Cardiac muscle cell (in vitro differentiated cells and primary cell): ENCODE measurements at regions not wholly inside any gene's neighbourhood (a gene's known extent, or its start where the extent isn't known, plus 50 kb on each side); places are given as distances from the start of the nearest gene placed in this dataset.

ENCODE experiments used
- DNase-seq, 2 donors: peaks; one replicate each; pipeline versions ENCODE4 v3.0.0 to v3.0.0-alpha.2; 2010 to 2017; ENCODE audit warnings: low read depth in 1 of 2, low spot score in 1 of 2
- H3K27ac ChIP-seq: fragments of 200-600 bp; sonication (generic); 2 replicates; pipeline ENCODE4 v1.5.1; 2016
- H3K27me3 ChIP-seq: fragments of 200-600 bp; sonication (generic); 2 replicates; pipeline ENCODE4 v1.6.0; 2016; ENCODE audit warnings: control low read depth
- H3K36me3 ChIP-seq: fragments of 200-600 bp; sonication (generic); 2 replicates; pipeline ENCODE4 v1.5.1; 2016; ENCODE audit warnings: control low read depth
- H3K4me1 ChIP-seq: fragments of 200-600 bp; sonication (generic); 2 replicates; pipeline ENCODE4 v1.8.1; 2017; ENCODE audit warnings: low read depth, mild to moderate bottlenecking, mixed run types
- H3K4me3 ChIP-seq: fragments of 200-600 bp; sonication (generic); 2 replicates; pipeline ENCODE4 v1.5.1; 2016; ENCODE audit warnings: mild to moderate bottlenecking
- H3K9me3 ChIP-seq: fragments of 200-600 bp; sonication (generic); 2 replicates; pipeline ENCODE4 v1.5.1; 2017; ENCODE audit warnings: low read depth, mild to moderate bottlenecking, control low read depth
- TF ChIP-seq, protein P1 (sequence below): IDR thresholded peaks from 2 replicates; pipeline ENCODE4 v1.5.1; 2012; ENCODE audit warnings: low read depth, mild to moderate bottlenecking, low read length

DNA sequence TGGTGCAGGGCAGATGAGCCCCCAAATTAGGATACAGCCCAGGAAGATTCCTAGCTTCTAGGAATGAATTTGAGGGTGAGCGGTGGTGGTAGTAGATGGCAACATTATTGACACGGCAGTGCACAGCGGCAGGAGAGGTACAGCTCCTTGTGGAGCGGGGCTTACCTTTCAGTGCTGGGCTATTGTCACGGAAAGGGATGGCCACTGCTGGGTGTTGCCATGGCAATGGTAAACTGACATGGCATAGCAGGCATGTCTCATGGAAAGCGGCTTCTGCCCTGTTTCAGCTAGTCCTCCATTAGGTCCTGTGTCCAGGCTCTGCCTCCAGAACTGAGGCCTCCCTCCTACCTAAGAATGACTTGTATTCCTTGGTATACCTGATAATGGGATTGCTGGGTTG lies 81.8 kb upstream of the WDR1 start:
- no peak overlapping the region for H3K27ac ChIP-seq
- H3K27me3 ChIP-seq, result no peaks in the 10 kb centered on the region

DNA sequence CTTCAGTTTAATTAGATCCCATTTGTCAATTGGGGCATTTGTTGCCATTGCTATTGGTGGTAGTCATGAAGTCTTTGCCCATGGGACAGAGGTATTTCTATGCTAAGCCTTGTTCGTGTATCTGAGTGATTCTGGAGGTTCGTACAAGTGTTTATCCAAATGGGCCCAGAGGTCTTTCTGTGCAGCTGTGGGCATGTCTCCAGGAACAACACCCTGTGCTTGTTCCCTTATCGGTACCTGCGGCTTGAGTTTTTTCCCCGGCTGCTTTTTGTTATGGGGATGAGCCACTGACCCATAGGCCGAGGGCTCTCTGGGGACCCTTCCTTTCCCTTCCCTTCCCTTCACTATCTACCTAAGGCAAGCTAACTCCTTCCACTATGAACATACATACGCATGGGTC lies 81.4 kb upstream of the WDR1 start:
- no peak overlapping the region for H3K4me3 ChIP-seq
- no peak for DNase-seq
- H3K9me3 ChIP-seq, result no peaks in the 10 kb centered on the region
- no peaks in the 10 kb centered on the region for H3K36me3 ChIP-seq
- TF ChIP-seq, protein P1, sequence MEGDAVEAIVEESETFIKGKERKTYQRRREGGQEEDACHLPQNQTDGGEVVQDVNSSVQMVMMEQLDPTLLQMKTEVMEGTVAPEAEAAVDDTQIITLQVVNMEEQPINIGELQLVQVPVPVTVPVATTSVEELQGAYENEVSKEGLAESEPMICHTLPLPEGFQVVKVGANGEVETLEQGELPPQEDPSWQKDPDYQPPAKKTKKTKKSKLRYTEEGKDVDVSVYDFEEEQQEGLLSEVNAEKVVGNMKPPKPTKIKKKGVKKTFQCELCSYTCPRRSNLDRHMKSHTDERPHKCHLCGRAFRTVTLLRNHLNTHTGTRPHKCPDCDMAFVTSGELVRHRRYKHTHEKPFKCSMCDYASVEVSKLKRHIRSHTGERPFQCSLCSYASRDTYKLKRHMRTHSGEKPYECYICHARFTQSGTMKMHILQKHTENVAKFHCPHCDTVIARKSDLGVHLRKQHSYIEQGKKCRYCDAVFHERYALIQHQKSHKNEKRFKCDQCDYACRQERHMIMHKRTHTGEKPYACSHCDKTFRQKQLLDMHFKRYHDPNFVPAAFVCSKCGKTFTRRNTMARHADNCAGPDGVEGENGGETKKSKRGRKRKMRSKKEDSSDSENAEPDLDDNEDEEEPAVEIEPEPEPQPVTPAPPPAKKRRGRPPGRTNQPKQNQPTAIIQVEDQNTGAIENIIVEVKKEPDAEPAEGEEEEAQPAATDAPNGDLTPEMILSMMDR, result no peak
- H3K4me1 ChIP-seq, result no peaks in the 10 kb centered on the region
- H3K27me3 ChIP-seq, result no peaks in the 10 kb centered on the region
- no peak overlapping the region for H3K27ac ChIP-seq

More for the DNA sequence above, 81.8 kb upstream of the WDR1 start:
- TF ChIP-seq, protein P1, result no peak
- H3K36me3 ChIP-seq, result no peaks in the 10 kb centered on the region
- H3K4me3 ChIP-seq, result no peak overlapping the region
- no peaks in the 10 kb centered on the region for H3K9me3 ChIP-seq
- DNase-seq, result no peak
- no peaks in the 10 kb centered on the region for H3K4me1 ChIP-seq

DNA sequence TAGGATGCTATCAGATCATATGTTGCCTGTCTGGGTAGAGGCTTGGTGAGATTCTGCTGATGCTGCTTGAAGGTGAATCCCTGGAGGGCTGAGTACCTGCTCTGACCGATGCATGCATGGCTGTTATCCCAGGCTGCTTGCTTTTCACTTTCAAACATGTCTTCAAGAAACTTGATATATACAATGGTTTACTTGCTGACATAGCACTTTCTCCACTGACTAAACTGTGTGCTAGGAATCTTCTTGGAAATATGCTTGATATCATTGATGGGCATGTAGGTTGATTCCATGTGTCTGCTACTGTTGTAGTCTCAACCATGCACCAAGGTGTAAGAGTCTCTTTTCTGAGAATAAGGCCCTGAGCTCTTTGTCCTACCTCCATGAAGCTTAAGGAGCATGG lies 79.6 kb upstream of the WDR1 start:
- DNase-seq, result no peak
- no peaks in the 10 kb centered on the region for H3K36me3 ChIP-seq

DNA sequence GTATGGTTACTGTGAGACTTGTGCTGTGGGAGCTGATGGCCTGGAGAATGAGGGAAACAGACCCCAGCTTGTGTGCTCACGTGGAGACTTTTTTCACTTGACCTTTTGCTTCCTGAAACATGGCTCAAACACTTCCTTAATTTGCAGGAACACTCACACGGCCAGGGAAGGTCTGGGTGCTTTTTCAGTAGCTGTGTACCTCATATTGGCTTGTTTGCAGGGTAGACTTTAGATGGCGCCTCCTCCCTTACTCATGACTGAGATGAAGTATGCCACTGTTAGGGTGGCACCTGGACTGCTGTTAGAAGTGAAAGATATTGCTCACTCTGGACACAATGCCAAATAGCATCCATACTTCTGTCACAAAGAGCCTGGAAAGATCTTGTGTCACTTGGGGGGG lies 75.7 kb upstream of the WDR1 start:
- Histone ChIP-seq H3K4me1 (no peaks in the 10 kb centered on the region), H3K27me3 (no peaks in the 10 kb centered on the region), H3K27ac (no peak overlapping the region), H3K36me3 (no peaks in the 10 kb centered on the region), H3K4me3 (no peak overlapping the region), H3K9me3 (no peaks in the 10 kb centered on the region)
- DNase-seq, result no peak
- TF ChIP-seq, protein P1, result no peak

More for the DNA sequence above, 79.6 kb upstream of the WDR1 start:
- Histone ChIP-seq H3K27me3 (no peaks in the 10 kb centered on the region), H3K27ac (no peak overlapping the region), H3K9me3 (no peaks in the 10 kb centered on the region), H3K4me1 (no peaks in the 10 kb centered on the region), H3K4me3 (no peak overlapping the region)
- TF ChIP-seq, protein P1, result no peak

DNA sequence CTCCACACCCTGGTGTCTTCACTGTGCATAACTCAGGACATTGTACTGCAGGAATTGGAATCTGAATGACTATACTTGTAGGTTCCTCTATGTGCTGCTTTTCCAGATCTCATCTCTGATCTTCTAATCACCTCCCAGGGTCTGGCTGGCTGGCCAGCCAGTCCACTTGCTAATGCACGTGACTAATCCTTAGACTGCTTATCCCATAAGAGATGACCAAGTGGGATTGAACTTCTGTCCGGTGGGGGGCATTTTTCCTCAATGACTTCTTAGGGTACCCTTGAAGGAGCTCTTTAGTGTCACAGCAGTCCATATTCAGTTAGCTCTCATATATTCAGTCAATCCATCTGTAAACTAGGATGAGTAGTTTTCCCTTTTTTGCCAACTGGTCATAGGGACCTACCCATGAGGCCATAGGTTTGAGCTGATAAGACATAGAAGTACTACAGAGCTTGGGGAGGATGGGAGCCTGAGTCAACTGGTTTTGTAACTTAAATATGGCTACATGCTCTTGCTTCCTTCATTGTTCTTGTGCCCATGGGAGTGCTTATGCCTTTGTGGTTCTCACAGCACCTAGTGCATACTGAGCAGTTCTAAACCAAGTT lies 71.9 kb upstream of the WDR1 start:
- H3K4me1 ChIP-seq, result peaks cover 29% of the 10 kb centered on the region
- H3K4me3 ChIP-seq, result no peak overlapping the region
- DNase-seq, result no peak
- no peaks in the 10 kb centered on the region for H3K9me3 ChIP-seq
- H3K27me3 ChIP-seq, result no peaks in the 10 kb centered on the region
- TF ChIP-seq, protein P1, result no peak
- no peak overlapping the region for H3K27ac ChIP-seq
- no peaks in the 10 kb centered on the region for H3K36me3 ChIP-seq
